B cell (primary cell): ENCODE measurements at regions not wholly inside any gene's neighbourhood (a gene's known extent, or its start where the extent isn't known, plus 50 kb on each side); places are given as distances from the start of the nearest gene placed in this dataset.

ENCODE experiments used
- ATAC-seq: fragments of 200-7000 bp; cut with Tn5 transposase; one replicate; pipeline ENCODE4 v1.10.0; 2021; ENCODE audit warnings: low read depth, mild to moderate bottlenecking, moderate number of reproducible peaks, moderate library complexity
- CTCF ChIA-PET: fragments of 350-600 bp; sonication (Branson Sonifier 250); formaldehyde crosslinking; loops from one replicate; lab custom pipeline; 2021; ENCODE audit warnings: antibody characterized with exemption, inconsistent platforms; lab: Charles Lee
- POLR2A ChIA-PET: fragments of 350-600 bp; sonication (Branson Sonifier 250); formaldehyde crosslinking; loops from one replicate; lab custom pipeline; 2021; ENCODE audit warnings: antibody characterized with exemption; lab: Charles Lee
- DNase-seq: peaks from one replicate; pipeline ENCODE4 v3.0.0; 2013
- H2AFZ ChIP-seq: 2 replicates; pipeline ENCODE4 v1.6.1; 2012; ENCODE audit warnings: mild to moderate bottlenecking, low read depth, low read length; ENCODE audit not compliant: insufficient read depth, poor library complexity, severe bottlenecking
- H3K27ac ChIP-seq, 2 donors: 1 replicate in 1 of 2; 2 replicates in 1 of 2; pipeline ENCODE4 v1.5.1; 2012 to 2013; ENCODE audit warnings: low read length in 2 of 2, mild to moderate bottlenecking in 2 of 2, moderate library complexity in 1 of 2
- H3K27me3 ChIP-seq, 4 experiments: fragments of 200-600 bp in 1 of 4; sonication (generic) in 1 of 4; replicated peaks in 1 of 4; 1 replicate in 2 of 4; 2 replicates in 2 of 4; pipeline versions ENCODE4 v1.6.1 to v1.7.0; 2013 to 2016; ENCODE audit warnings: low read length in 3 of 4, mild to moderate bottlenecking in 2 of 4, mixed read lengths in 1 of 4, moderate library complexity in 1 of 4; ENCODE audit not compliant: insufficient read depth in 4 of 4, control insufficient read depth in 3 of 4; ENCODE audit errors: control extremely low read depth in 1 of 4
- H3K36me3 ChIP-seq, 2 experiments: replicated peaks in 1 of 2; 1 replicate in 1 of 2; 2 replicates in 1 of 2; pipeline versions ENCODE4 v1.6.1 to v1.7.1; 2013; ENCODE audit warnings: low read length in 1 of 2; ENCODE audit not compliant: insufficient read depth in 2 of 2, control insufficient read depth in 1 of 2; ENCODE audit errors: control extremely low read depth in 1 of 2, extremely low read depth in 1 of 2
- H3K4me1 ChIP-seq, 2 donors: fragments of 200-600 bp in 1 of 2; sonication (generic) in 1 of 2; 1 replicate in 1 of 2; 2 replicates in 1 of 2; pipeline versions ENCODE4 v1.5.1 to v1.6.1; 2013 to 2017; ENCODE audit warnings: low read length in 2 of 2; ENCODE audit not compliant: control insufficient read depth in 2 of 2, insufficient read depth in 2 of 2
- H3K4me2 ChIP-seq: replicated peaks from 2 replicates; pipeline ENCODE3; 2012; ENCODE audit warnings: mild to moderate bottlenecking, low read depth, low read length; ENCODE audit not compliant: poor library complexity, severe bottlenecking
- H3K4me3 ChIP-seq, 5 experiments: fragments of 200-600 bp in 1 of 5; sonication (generic) in 1 of 5; 1 replicate in 3 of 5; 2 replicates in 2 of 5; pipeline versions ENCODE4 v1.5.1 to v1.7.0; 2011 to 2016; ENCODE audit warnings: low read length in 4 of 5, mild to moderate bottlenecking in 4 of 5, low read depth in 2 of 5, control low read depth in 1 of 5, moderate library complexity in 1 of 5; ENCODE audit not compliant: insufficient read depth in 1 of 5; ENCODE audit errors: control extremely low read depth in 1 of 5, extremely low read depth in 1 of 5
- H3K79me2 ChIP-seq: fragments of 200-600 bp; sonication (generic); one replicate; pipeline ENCODE4 v1.6.0; 2016; ENCODE audit warnings: low read length; ENCODE audit not compliant: control insufficient read depth, insufficient read depth
- H3K9ac ChIP-seq: fragments of 200-600 bp; sonication (generic); 2 replicates; pipeline ENCODE4 v1.6.1; 2017; ENCODE audit warnings: mild to moderate bottlenecking, low read length, moderate library complexity
- H3K9me3 ChIP-seq, 3 donors: one replicate each; pipeline versions ENCODE4 v1.6.1 to v1.7.1; 2013; ENCODE audit warnings: low read length in 2 of 3; ENCODE audit not compliant: control insufficient read depth in 2 of 3, insufficient read depth in 1 of 3; ENCODE audit errors: control extremely low read depth in 1 of 3
- H4K20me1 ChIP-seq: 2 replicates; pipeline ENCODE4 v1.6.0; 2012; ENCODE audit warnings: mild to moderate bottlenecking, low read length; ENCODE audit not compliant: insufficient read depth, control insufficient read depth, poor library complexity, severe bottlenecking
- H3K27ac Mint-ChIP-seq: one replicate; pipeline ENCODE4 v1.8.0; 2021; ENCODE audit warnings: mixed read lengths
- H3K27me3 Mint-ChIP-seq: one replicate; pipeline ENCODE4 v1.8.0; 2021; ENCODE audit warnings: mixed read lengths
- H3K4me1 Mint-ChIP-seq: one replicate; pipeline ENCODE4 v1.8.0; 2021; ENCODE audit warnings: mixed read lengths
- H3K4me3 Mint-ChIP-seq: one replicate; pipeline ENCODE4 v1.8.0; 2021; ENCODE audit warnings: mixed read lengths
- H3K9me3 Mint-ChIP-seq: one replicate; pipeline ENCODE4 v1.8.0; 2022; ENCODE audit warnings: mixed read lengths; ENCODE audit not compliant: insufficient read depth
- EZH2 ChIP-seq: IDR thresholded peaks from 2 replicates; pipeline ENCODE4 v1.6.1; 2012; ENCODE audit warnings: borderline replicate concordance, low read depth, mild to moderate bottlenecking, moderate library complexity, low read length; ENCODE audit not compliant: insufficient read depth, poor library complexity, severe bottlenecking
- WGBS: methylation state at CpG from one replicate; pipeline ENCODE4 v1.1.5; 2013; ENCODE audit warnings: missing lambda C conversion rate; ENCODE audit not compliant: insufficient coverage; 5-methylcytosine and 5-hydroxymethylcytosine counted together
- intact Hi-C: fragments of 100-400 bp; cut with micrococcal nuclease; formaldehyde crosslinking; loops from one replicate; pipeline ENCODE4 v1.10.0; 2022
- TF ChIP-seq, protein P1 (sequence below): fragments of 200-600 bp; IDR thresholded peaks from one replicate; pipeline ENCODE4 v1.8.0; 2022; ENCODE audit warnings: antibody characterized with exemption, mild to moderate bottlenecking

DNA sequence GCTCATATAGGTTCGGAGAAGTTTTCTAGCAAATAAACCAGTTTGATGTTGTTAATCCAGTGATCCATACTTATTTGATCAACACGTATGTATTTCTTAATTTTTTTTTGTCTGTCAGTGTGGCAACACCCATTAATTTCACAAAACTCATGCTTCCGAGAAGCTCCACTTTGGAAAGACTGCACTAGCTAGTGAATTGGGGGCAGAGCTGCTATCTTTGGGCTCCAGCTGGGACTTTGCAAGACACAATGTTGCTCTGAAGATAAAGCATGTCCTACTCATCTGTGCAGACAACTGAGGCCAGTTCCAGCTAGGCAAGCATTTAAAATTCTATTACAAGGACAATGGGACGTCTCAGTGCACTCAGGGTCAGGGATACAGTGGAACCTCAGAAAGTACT, 298.4 kb downstream of the NUAK1 start:
- Histone ChIP-seq H3K27ac (no peak overlapping the region), H3K36me3 (no peaks in the 10 kb centered on the region), H2AFZ (no peak overlapping the region), H3K4me2 (no peak overlapping the region), H3K27me3 (no peaks in the 10 kb centered on the region), H4K20me1 (no peaks in the 10 kb centered on the region), H3K4me1 (no peaks in the 10 kb centered on the region), H3K9ac (no peak overlapping the region), H3K9me3 (no peaks in the 10 kb centered on the region), H3K4me3 (no peak overlapping the region), H3K79me2 (no peaks in the 10 kb centered on the region)
- no peaks in the 10 kb centered on the region for H3K4me1 Mint-ChIP-seq
- DNase-seq = no peak
- H3K27ac Mint-ChIP-seq = no peak overlapping the region
- intact Hi-C loops = no loop called here
- no peak for TF ChIP-seq EZH2
- TF ChIP-seq, protein P1, sequence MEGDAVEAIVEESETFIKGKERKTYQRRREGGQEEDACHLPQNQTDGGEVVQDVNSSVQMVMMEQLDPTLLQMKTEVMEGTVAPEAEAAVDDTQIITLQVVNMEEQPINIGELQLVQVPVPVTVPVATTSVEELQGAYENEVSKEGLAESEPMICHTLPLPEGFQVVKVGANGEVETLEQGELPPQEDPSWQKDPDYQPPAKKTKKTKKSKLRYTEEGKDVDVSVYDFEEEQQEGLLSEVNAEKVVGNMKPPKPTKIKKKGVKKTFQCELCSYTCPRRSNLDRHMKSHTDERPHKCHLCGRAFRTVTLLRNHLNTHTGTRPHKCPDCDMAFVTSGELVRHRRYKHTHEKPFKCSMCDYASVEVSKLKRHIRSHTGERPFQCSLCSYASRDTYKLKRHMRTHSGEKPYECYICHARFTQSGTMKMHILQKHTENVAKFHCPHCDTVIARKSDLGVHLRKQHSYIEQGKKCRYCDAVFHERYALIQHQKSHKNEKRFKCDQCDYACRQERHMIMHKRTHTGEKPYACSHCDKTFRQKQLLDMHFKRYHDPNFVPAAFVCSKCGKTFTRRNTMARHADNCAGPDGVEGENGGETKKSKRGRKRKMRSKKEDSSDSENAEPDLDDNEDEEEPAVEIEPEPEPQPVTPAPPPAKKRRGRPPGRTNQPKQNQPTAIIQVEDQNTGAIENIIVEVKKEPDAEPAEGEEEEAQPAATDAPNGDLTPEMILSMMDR = no peak
- ChIA-PET CTCF (no interaction called here), POLR2A (no interaction called here)
- no peak overlapping the region for H3K4me3 Mint-ChIP-seq
- no peaks in the 10 kb centered on the region for H3K9me3 Mint-ChIP-seq
- 88% methylated on average over 1 of the region's 4 CpGs for WGBS
- no peak for ATAC-seq
- H3K27me3 Mint-ChIP-seq = no peaks in the 10 kb centered on the region

DNA sequence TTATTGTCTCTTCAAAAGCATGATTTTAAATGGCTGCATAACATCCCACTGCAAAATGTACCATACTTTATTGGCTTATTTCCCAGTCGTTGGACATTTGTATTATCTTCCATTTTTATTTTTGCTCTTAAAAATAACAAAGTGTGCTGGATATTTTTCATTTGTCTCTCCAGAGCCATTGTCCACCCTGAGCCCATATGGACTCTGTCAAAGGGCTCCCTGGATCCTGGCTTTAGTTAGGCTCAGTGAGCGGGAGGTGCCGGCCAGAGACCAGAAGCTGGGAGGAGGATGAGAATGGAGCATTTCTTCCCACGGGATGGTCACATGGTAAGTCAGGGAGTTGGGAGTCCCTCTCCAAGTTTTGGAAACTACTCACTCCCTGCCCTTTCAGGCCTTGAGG, 296.9 kb downstream of the NUAK1 start:
- no peak for ATAC-seq
- 100% methylated on average over 2 of the region's 4 CpGs for WGBS
- POLR2A ChIA-PET = no interaction called here
- no peak overlapping the region for H3K4me3 ChIP-seq
- H3K36me3 ChIP-seq = no peaks in the 10 kb centered on the region
- TF ChIP-seq, protein P1 = no peak
- no peak for TF ChIP-seq EZH2
- no peak for DNase-seq
- H3K4me1 Mint-ChIP-seq = no peaks in the 10 kb centered on the region
- no peaks in the 10 kb centered on the region for H3K27me3 ChIP-seq
- no peaks in the 10 kb centered on the region for H3K79me2 ChIP-seq
- intact Hi-C loops = no loop called here
- H4K20me1 ChIP-seq = no peaks in the 10 kb centered on the region
- no peaks in the 10 kb centered on the region for H3K4me1 ChIP-seq
- no peak overlapping the region for H2AFZ ChIP-seq
- H3K4me2 ChIP-seq = no peak overlapping the region
- no peaks in the 10 kb centered on the region for H3K9me3 Mint-ChIP-seq
- H3K27ac ChIP-seq = no peak overlapping the region
- H3K27me3 Mint-ChIP-seq = no peaks in the 10 kb centered on the region
- no peak overlapping the region for H3K4me3 Mint-ChIP-seq
- H3K9me3 ChIP-seq = no peaks in the 10 kb centered on the region
- H3K9ac ChIP-seq = no peak overlapping the region
- H3K27ac Mint-ChIP-seq = no peak overlapping the region
- CTCF ChIA-PET = no interaction called here
